ENCODE measurements at regions not wholly inside any gene's neighbourhood (a gene's known extent, or its start where the extent isn't known, plus 50 kb on each side); places are given as distances from the start of the nearest gene placed in this dataset.

- Histone ChIP-seq H3K36me3 (no peaks in the 10 kb centered on the region), H3K4me1 (no peaks in the 10 kb centered on the region), H3K27ac (no peak overlapping the region), H3K27me3 (no peaks in the 10 kb centered on the region), H3K4me3 (no peak overlapping the region), H3K9me3 (no peaks in the 10 kb centered on the region)
- WGBS, 2 donors (ENCODE audit: low coverage in 1 of 2): 83 to 90% methylated on average over 5 of the region's 5 CpGs
- ATAC-seq: no peak
- TF ChIP-seq POLR2A (IDR thresholded peaks at IDR 0.05) (no peak), POLR2AphosphoS5 (IDR thresholded peaks at IDR 0.05) (no peak), EP300 (IDR thresholded peaks at IDR 0.05) (no peak), CTCF (IDR thresholded peaks at IDR 0.05) (no peak)
Measured at GRCh38 chr11:115893461-115894099, 389.4 kb upstream of the CADM1 start.

- TF ChIP-seq POLR2A (IDR thresholded peaks at IDR 0.05) (no peak), POLR2AphosphoS5 (IDR thresholded peaks at IDR 0.05) (no peak), CTCF (IDR thresholded peaks at IDR 0.05) (no peak), EP300 (IDR thresholded peaks at IDR 0.05) (no peak)
- no peaks in the 10 kb centered on the region for H3K4me1 ChIP-seq
- H3K27me3 ChIP-seq: peaks cover 4% of the 10 kb centered on the region
- 64 to 100% methylated on average over 1 to 2 of the region's 2 CpGs for WGBS, 2 donors (ENCODE audit: low coverage in 1 of 2)
- ATAC-seq: no peak
- no peaks in the 10 kb centered on the region for H3K9me3 ChIP-seq
- H3K4me3 ChIP-seq: no peak overlapping the region
- H3K36me3 ChIP-seq: no peaks in the 10 kb centered on the region
- no peak overlapping the region for H3K27ac ChIP-seq
Measured at GRCh38 chr11:115892016-115892415, 387.8 kb upstream of the CADM1 start.

- no peak overlapping the region for H3K4me3 ChIP-seq
- no peaks in the 10 kb centered on the region for H3K36me3 ChIP-seq
- H3K27ac ChIP-seq: no peak overlapping the region
- H3K9me3 ChIP-seq: no peaks in the 10 kb centered on the region
- H3K4me1 ChIP-seq: no peaks in the 10 kb centered on the region
- no peak for ATAC-seq
- WGBS, 2 donors (ENCODE audit: low coverage in 1 of 2): 40 to 67% methylated on average over 1 of the region's 1 CpG
- peaks cover 4% of the 10 kb centered on the region for H3K27me3 ChIP-seq
- TF ChIP-seq POLR2A (IDR thresholded peaks at IDR 0.05) (no peak), POLR2AphosphoS5 (IDR thresholded peaks at IDR 0.05) (no peak), EP300 (IDR thresholded peaks at IDR 0.05) (no peak), CTCF (IDR thresholded peaks at IDR 0.05) (no peak)
Measured at GRCh38 chr11:115891581-115891980, 387.4 kb upstream of the CADM1 start.

- no peak for ATAC-seq
- Histone ChIP-seq H3K27me3 (peaks cover 4% of the 10 kb centered on the region), H3K4me1 (peaks cover 0 to 1% (median 0%) of the 10 kb centered on the region in 3 donors), H3K4me3 (no peak overlapping the region), H3K27ac (no peak overlapping the region), H3K9me3 (no peaks in the 10 kb centered on the region), H3K36me3 (no peaks in the 10 kb centered on the region)
- 88 to 100% methylated on average over 4 to 5 of the region's 5 CpGs for WGBS, 2 donors (ENCODE audit: low coverage in 1 of 2)
- TF ChIP-seq EP300 (IDR thresholded peaks at IDR 0.05) (no peak), CTCF (IDR thresholded peaks at IDR 0.05) (no peak), POLR2A (IDR thresholded peaks at IDR 0.05) (no peak)
Measured at GRCh38 chr11:115890500-115890899, 386.3 kb upstream of the CADM1 start.

- Histone ChIP-seq H3K4me3 (no peak overlapping the region), H3K36me3 (no peaks in the 10 kb centered on the region), H3K4me1 (peaks cover 0 to 6% (median 0%) of the 10 kb centered on the region in 3 donors), H3K27ac (no peak overlapping the region), H3K9me3 (no peaks in the 10 kb centered on the region), H3K27me3 (peaks cover 4% of the 10 kb centered on the region)
- no peak for ATAC-seq
- WGBS, 2 donors (ENCODE audit: low coverage in 1 of 2): 78 to 83% methylated on average over 6 of the region's 6 CpGs
- TF ChIP-seq EP300 (IDR thresholded peaks at IDR 0.05): no peak
- no peak for TF ChIP-seq POLR2AphosphoS5 (IDR thresholded peaks at IDR 0.05)
- TF ChIP-seq CTCF (IDR thresholded peaks at IDR 0.05): no peak
- no peak for TF ChIP-seq POLR2A (IDR thresholded peaks at IDR 0.05)
Measured at GRCh38 chr11:115889712-115890111, 385.5 kb upstream of the CADM1 start.

Measured in gastroesophageal sphincter (tissue), 4 donors.